KBM-7 (cell line): ENCODE measurements at regions not wholly inside any gene's neighbourhood (a gene's known extent, or its start where the extent isn't known, plus 50 kb on each side); places are given as distances from the start of the nearest gene placed in this dataset.
"Not testable (repeated sequence)": the region's sequence is repeated elsewhere in the genome, so short reads cannot be mapped to it uniquely, and the experiment has no call there.

ENCODE experiments used
- DNase-seq: peaks from one replicate; pipeline ENCODE4 v3.0.0-alpha.2; 2015
- in situ Hi-C: fragments of 300-500 bp; cut with MboI; formaldehyde crosslinking; loops from 2 replicates; pipeline ENCODE4 v1.14.3; 2020; ENCODE audit warnings: low sequenced_read_pairs, low pct_unique_long_range_greater_than_20kb, mixed read lengths

- DNase-seq, in situ Hi-C loops: not testable (repeated sequence)
These were observed 54.0 kb downstream of the CYP26A1 start for GRCh38 chr10:93127642-93128215.

- in situ Hi-C loops, result no loop called here
- no peak for DNase-seq
These were observed 58.3 kb downstream of the CYP26A1 start for GRCh38 chr10:93131986-93132385.

GRCh38 chr10:93138113-93138870 is 64.6 kb downstream of the CYP26A1 start:
- in situ Hi-C loops, result no loop called here
- no peak for DNase-seq

GRCh38 chr10:93139059-93139655 is 65.5 kb downstream of the CYP26A1 start:
- in situ Hi-C loops, result no loop called here
- no peak for DNase-seq

GRCh38 chr10:93142534-93142933 is 68.8 kb downstream of the CYP26A1 start:
- DNase-seq, result no peak
- in situ Hi-C loops, result no loop called here

GRCh38 chr10:93143281-93143680 is 69.6 kb downstream of the CYP26A1 start:
- in situ Hi-C loops, result no loop called here
- no peak for DNase-seq

- in situ Hi-C loops, result no loop called here
- no peak for DNase-seq
These were observed 72.6 kb downstream of the CYP26A1 start for GRCh38 chr10:93146336-93146735.

GRCh38 chr10:93147281-93147680 is 73.6 kb downstream of the CYP26A1 start:
- no peak for DNase-seq
- in situ Hi-C loops, result no loop called here

- in situ Hi-C loops, result no loop called here
- DNase-seq, result no peak
These were observed 74.8 kb downstream of the CYP26A1 start for GRCh38 chr10:93148476-93148875.

- in situ Hi-C loops, result no loop called here
These were observed 76.1 kb downstream of the CYP26A1 start for GRCh38 chr10:93149761-93150160.

GRCh38 chr10:93150289-93150688 is 76.6 kb downstream of the CYP26A1 start:
- in situ Hi-C loops, result no loop called here
- DNase-seq, result peak; percentile 72

More at GRCh38 chr10:93149761-93150160, 76.1 kb downstream of the CYP26A1 start:
- DNase-seq, result no peak

- in situ Hi-C loops, result no loop called here
- DNase-seq, result peak; percentile 17
These were observed 77.4 kb downstream of the CYP26A1 start for GRCh38 chr10:93150990-93151547.

- DNase-seq, result no peak
- in situ Hi-C loops, result no loop called here
These were observed 78.4 kb downstream of the CYP26A1 start for GRCh38 chr10:93152136-93152535.

GRCh38 chr10:93154531-93154930 is 80.8 kb downstream of the CYP26A1 start:
- in situ Hi-C loops, result no loop called here

GRCh38 chr10:93160140-93160539 is 86.4 kb downstream of the CYP26A1 start:
- in situ Hi-C loops, result no loop called here
- DNase-seq, result no peak

More at GRCh38 chr10:93154531-93154930, 80.8 kb downstream of the CYP26A1 start:
- no peak for DNase-seq

- in situ Hi-C loops, result no loop called here
- DNase-seq, result peak; percentile 51
These were observed 87.1 kb downstream of the CYP26A1 start for GRCh38 chr10:93160829-93161228.

- in situ Hi-C loops, result no loop called here
These were observed 91.7 kb downstream of the CYP26A1 start for GRCh38 chr10:93165367-93165766.

GRCh38 chr10:93166134-93166533 is 92.4 kb downstream of the CYP26A1 start:
- in situ Hi-C loops, result no loop called here
- no peak for DNase-seq

More at GRCh38 chr10:93165367-93165766, 91.7 kb downstream of the CYP26A1 start:
- no peak for DNase-seq

- no peak for DNase-seq
- in situ Hi-C loops, result no loop called here
These were observed 98.1 kb downstream of the CYP26A1 start for GRCh38 chr10:93171837-93172236.
